Kidney (tissue), 13 donors: ENCODE measurements at regions not wholly inside any gene's neighbourhood (a gene's known extent, or its start where the extent isn't known, plus 50 kb on each side); places are given as distances from the start of the nearest gene placed in this dataset.

Experiments used
- DNase-seq, 5 donors: peaks; one replicate each; pipeline ENCODE4 v3.0.0-alpha.2; 2013 to 2020
- FAIRE-seq: peaks from 2 replicates; lab custom pipeline; 2012; peaks lifted over from hg19 to GRCh38; lab: Jason Lieb, UNC
- H3K27ac ChIP-seq, 2 donors: one replicate each; pipeline ENCODE4 v1.7.0; 2013; ENCODE audit warnings: low read depth in 2 of 2, low read length in 2 of 2, inconsistent platforms in 1 of 2
- H3K27me3 ChIP-seq: one replicate; pipeline ENCODE4 v1.7.1; 2013; ENCODE audit warnings: low read length, inconsistent platforms; ENCODE audit not compliant: control insufficient read depth, insufficient read depth
- H3K36me3 ChIP-seq, 3 donors: one replicate each; pipeline versions ENCODE4 v1.7.0 to v1.7.1; 2013; ENCODE audit warnings: low read length in 3 of 3, control low read depth in 1 of 3, inconsistent platforms in 1 of 3; ENCODE audit not compliant: insufficient read depth in 3 of 3, control insufficient read depth in 2 of 3
- H3K4me1 ChIP-seq, 3 donors: one replicate each; pipeline versions ENCODE4 v1.7.0 to v1.7.1; 2013; ENCODE audit warnings: low read length in 3 of 3, inconsistent platforms in 1 of 3, low read depth in 1 of 3; ENCODE audit not compliant: control insufficient read depth in 2 of 3, insufficient read depth in 2 of 3
- H3K4me3 ChIP-seq, 3 donors: one replicate each; pipeline versions ENCODE4 v1.7.0 to v1.8.1; 2013; ENCODE audit warnings: low read length in 3 of 3, control low read depth in 1 of 3, inconsistent platforms in 1 of 3
- H3K9ac ChIP-seq, 3 donors: one replicate each; pipeline versions ENCODE4 v1.7.0 to v1.7.1; 2013; ENCODE audit warnings: low read length in 3 of 3, control low read depth in 1 of 3, inconsistent platforms in 1 of 3
- H3K9me3 ChIP-seq, 3 donors: one replicate each; pipeline versions ENCODE4 v1.7.0 to v1.7.1; 2013; ENCODE audit warnings: low read length in 3 of 3, control low read depth in 1 of 3, inconsistent platforms in 1 of 3; ENCODE audit not compliant: control insufficient read depth in 2 of 3, insufficient read depth in 1 of 3
- CTCF ChIP-seq: IDR thresholded peaks from 3 replicates; pipeline ENCODE4 v1.5.1; 2012; ENCODE audit warnings: mild to moderate bottlenecking, moderate library complexity, borderline replicate concordance; ENCODE audit not compliant: insufficient read depth; ENCODE audit errors: extremely low read depth
- intact Hi-C: fragments of 100-400 bp; cut with DNase I; formaldehyde crosslinking; loops from one replicate; pipeline ENCODE4 v1.11.1; 2022
- donor health status: control.
- donor health status: control.
- donor health status: control.
- donor health status: control.
- donor health status: control.
- donor health status: DM: yes; HTN: yes; CAD: no.
- donor health status: Normal renal cell carcinoma (clear cell type).

DNA sequence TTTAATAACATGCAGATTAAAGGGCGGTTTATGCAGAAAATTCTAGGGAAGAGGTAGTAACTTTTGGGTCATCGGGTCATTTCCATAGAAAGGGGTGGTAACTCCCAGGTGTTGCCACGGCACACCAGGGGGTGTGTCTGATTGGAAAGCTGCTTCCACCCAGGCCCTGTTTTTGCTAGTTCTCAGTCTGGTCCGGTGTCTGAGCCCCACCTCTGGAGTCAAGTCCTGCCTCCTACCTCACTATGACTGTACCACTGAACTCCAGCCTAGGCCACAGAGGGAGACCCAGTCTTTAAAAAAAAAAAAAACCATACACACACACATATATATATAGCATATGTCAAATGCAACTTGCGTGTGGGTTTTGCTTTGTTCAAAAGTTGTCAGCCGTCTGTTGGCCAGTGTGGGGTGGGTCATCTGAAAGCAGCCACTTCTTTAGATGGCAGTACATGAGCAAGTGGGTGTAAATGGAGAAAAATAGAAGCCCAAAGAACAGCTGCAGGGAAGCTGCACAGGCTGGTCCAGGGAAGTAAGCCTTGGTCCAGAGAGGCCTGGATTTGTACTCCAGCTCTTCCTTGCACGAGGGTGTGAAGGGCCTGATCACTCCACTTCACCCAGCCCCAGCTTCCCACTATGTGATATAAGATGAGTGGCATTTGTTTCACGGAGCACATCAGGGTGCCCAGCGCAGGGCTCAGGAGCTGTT lies 110.7 kb upstream of the SPRY4 start:
- Histone ChIP-seq H3K27me3 (no peaks in the 10 kb centered on the region), H3K9me3 (no peaks in the 10 kb centered on the region), H3K27ac (no peak overlapping the region), H3K4me1 (peaks cover 0 to 13% (median 9%) of the 10 kb centered on the region in 3 donors), H3K9ac (no peak overlapping the region), H3K4me3 (no peak overlapping the region), H3K36me3 (no peaks in the 10 kb centered on the region)
- TF ChIP-seq CTCF, result no peak
- no peak for DNase-seq
- intact Hi-C loops, result no loop called here
- FAIRE-seq, result no peak

GRCh38 chr5:142434322-142434612 lies 109.4 kb upstream of the SPRY4 start:
- no peak overlapping the region for H3K4me3 ChIP-seq
- H3K9me3 ChIP-seq, result no peaks in the 10 kb centered on the region
- no peaks in the 10 kb centered on the region for H3K36me3 ChIP-seq
- TF ChIP-seq CTCF, result no peak
- DNase-seq (no peak), FAIRE-seq (no peak)
- intact Hi-C loops, result no loop called here
- no peak overlapping the region for H3K27ac ChIP-seq
- no peak overlapping the region for H3K9ac ChIP-seq
- peaks cover 0 to 13% (median 6%) of the 10 kb centered on the region in 3 donors for H3K4me1 ChIP-seq
- no peaks in the 10 kb centered on the region for H3K27me3 ChIP-seq

GRCh38 chr5:142433526-142434321 lies 108.9 kb upstream of the SPRY4 start:
- no peak for DNase-seq
- no peaks in the 10 kb centered on the region for H3K9me3 ChIP-seq
- H3K4me3 ChIP-seq, result no peak overlapping the region
- no peak overlapping the region for H3K9ac ChIP-seq
- TF ChIP-seq CTCF, result no peak
- H3K27ac ChIP-seq, result no peak overlapping the region
- H3K27me3 ChIP-seq, result no peaks in the 10 kb centered on the region
- peaks cover 0 to 13% (median 6%) of the 10 kb centered on the region in 3 donors for H3K4me1 ChIP-seq
- intact Hi-C loops, result no loop called here
- FAIRE-seq, result no peak
- no peaks in the 10 kb centered on the region for H3K36me3 ChIP-seq
